ENCODE measurements at regions not wholly inside any gene's neighbourhood (a gene's known extent, or its start where the extent isn't known, plus 50 kb on each side); places are given as distances from the start of the nearest gene placed in this dataset.

DNA sequence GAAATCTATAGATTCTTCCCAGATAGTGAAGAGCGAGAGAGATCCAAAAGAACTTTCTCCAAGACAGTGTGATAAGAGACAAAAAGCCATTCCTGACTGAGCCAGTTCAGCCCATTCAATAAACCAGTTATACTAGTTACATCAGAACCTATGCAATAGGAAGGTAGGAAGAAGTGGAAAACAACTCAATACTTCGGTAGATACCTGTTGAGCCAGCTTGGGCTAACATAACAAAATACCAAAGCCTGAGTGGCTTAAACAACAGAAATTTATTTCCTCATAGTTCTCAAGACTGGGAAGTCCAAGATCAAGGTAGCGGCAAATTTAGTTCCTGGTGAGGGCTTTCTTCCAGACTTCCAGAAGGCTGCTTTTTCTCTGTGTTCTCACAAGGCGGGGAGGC is 214.5 kb upstream of the GRAMD2B start:
- no peak for TF ChIP-seq CTCF (IDR thresholded peaks at IDR 0.05; ENCODE audit: insufficient read depth, low read length, missing control alignments)
- ChIA-PET POLR2A (no interaction called here), CTCF (no interaction called here)
- no peak overlapping the region for H3K4me3 ChIP-seq (ENCODE audit: low read depth, low read length)
- no peak for DNase-seq (ENCODE audit: low read depth, low spot score)

GRCh38 chr5:126210955-126211354 is 212.3 kb upstream of the GRAMD2B start:
- ChIA-PET POLR2A (no interaction called here), CTCF (no interaction called here)
- no peak overlapping the region for H3K4me3 ChIP-seq (ENCODE audit: low read depth, low read length)
- DNase-seq (ENCODE audit: low read depth, low spot score) = no peak
- TF ChIP-seq CTCF (IDR thresholded peaks at IDR 0.05; ENCODE audit: insufficient read depth, low read length, missing control alignments) = no peak

DNA sequence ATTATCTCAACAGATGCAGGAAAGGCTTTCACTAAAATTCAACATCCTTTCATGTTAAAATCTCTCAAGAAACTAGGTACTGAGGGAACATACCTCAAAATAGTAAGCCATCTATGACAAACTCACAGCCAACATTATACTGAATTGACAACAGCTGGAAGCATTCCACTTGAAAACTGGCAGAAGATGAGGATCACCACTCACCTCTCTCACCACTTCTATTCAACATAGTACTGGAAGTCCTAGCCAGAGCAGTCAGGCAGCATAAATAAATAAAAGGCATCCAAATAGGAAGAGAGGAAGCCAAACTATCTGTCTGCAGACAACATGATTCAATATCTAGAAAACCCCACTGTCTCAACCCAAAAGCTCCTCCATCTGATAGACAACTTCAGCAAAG is 203.6 kb upstream of the GRAMD2B start:
- POLR2A ChIA-PET = no interaction called here
- H3K4me3 ChIP-seq (ENCODE audit: low read depth, low read length) = no peak overlapping the region

GRCh38 chr5:126220725-126221124 is 202.5 kb upstream of the GRAMD2B start:
- POLR2A ChIA-PET = no interaction called here
- CTCF ChIA-PET = no interaction called here
- no peak for TF ChIP-seq CTCF (IDR thresholded peaks at IDR 0.05; ENCODE audit: insufficient read depth, low read length, missing control alignments)
- H3K4me3 ChIP-seq (ENCODE audit: low read depth, low read length) = no peak overlapping the region
- no peak for DNase-seq (ENCODE audit: low read depth, low spot score)

More for the DNA sequence above, 203.6 kb upstream of the GRAMD2B start:
- no peak for DNase-seq (ENCODE audit: low read depth, low spot score)
- CTCF ChIA-PET = no interaction called here
- TF ChIP-seq CTCF (IDR thresholded peaks at IDR 0.05; ENCODE audit: insufficient read depth, low read length, missing control alignments) = no peak

DNA sequence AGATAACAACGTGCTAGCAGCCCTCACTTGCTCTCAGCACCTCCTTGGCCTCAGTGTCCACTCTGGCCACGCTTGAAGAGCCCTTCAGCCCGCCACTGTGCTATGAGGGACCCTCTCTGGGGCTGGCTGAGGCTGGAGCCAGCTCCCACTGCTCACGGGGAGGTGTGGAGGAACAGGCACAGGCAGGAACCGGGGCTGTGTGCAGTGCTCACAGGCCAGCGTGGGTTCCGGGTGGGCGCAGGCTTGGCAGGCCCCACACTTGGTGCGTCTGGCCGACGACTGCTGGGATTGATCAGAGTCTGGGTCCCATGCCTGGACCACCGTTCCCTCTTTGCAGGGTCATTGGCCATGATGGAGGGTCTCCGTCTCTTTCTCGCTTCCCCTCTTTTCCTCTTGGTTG is 194.3 kb upstream of the GRAMD2B start:
- CTCF ChIA-PET = no interaction called here
- POLR2A ChIA-PET = no interaction called here

DNA sequence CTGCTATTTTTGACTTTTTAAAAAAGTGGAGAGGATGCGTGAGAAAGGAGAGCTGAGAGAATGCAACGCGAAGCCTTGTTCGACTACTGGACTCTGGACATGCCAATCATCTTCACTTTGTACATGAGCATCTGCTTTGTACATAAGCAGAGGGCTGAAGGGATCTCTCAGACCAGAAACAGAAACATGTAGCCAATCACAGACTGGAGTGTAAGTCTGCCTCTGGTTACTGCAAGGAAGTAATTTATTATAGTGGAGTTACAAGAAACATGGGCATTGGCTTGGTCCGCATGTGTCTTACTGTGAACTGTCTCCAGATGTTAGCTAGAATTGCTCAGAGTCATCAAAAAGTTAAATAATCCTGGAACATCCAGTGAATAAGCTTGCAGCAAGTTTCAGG is 190.0 kb upstream of the GRAMD2B start:
- ChIA-PET POLR2A (no interaction called here), CTCF (no interaction called here)
- no peak overlapping the region for H3K4me3 ChIP-seq (ENCODE audit: low read depth, low read length)
- TF ChIP-seq CTCF (IDR thresholded peaks at IDR 0.05; ENCODE audit: insufficient read depth, low read length, missing control alignments) = no peak
- DNase-seq (ENCODE audit: low read depth, low spot score) = no peak

More for the DNA sequence above, 194.3 kb upstream of the GRAMD2B start:
- H3K4me3 ChIP-seq (ENCODE audit: low read depth, low read length) = no peak overlapping the region
- no peak for DNase-seq (ENCODE audit: low read depth, low spot score)
- TF ChIP-seq CTCF (IDR thresholded peaks at IDR 0.05; ENCODE audit: insufficient read depth, low read length, missing control alignments) = no peak
